ENCODE measurements at regions not wholly inside any gene's neighbourhood (a gene's known extent, or its start where the extent isn't known, plus 50 kb on each side); places are given as distances from the start of the nearest gene placed in this dataset.

- no peak for TF ChIP-seq POLR2A (IDR thresholded peaks at IDR 0.05; ENCODE audit: extremely low read depth, insufficient read length)
- TF ChIP-seq, protein P1, sequence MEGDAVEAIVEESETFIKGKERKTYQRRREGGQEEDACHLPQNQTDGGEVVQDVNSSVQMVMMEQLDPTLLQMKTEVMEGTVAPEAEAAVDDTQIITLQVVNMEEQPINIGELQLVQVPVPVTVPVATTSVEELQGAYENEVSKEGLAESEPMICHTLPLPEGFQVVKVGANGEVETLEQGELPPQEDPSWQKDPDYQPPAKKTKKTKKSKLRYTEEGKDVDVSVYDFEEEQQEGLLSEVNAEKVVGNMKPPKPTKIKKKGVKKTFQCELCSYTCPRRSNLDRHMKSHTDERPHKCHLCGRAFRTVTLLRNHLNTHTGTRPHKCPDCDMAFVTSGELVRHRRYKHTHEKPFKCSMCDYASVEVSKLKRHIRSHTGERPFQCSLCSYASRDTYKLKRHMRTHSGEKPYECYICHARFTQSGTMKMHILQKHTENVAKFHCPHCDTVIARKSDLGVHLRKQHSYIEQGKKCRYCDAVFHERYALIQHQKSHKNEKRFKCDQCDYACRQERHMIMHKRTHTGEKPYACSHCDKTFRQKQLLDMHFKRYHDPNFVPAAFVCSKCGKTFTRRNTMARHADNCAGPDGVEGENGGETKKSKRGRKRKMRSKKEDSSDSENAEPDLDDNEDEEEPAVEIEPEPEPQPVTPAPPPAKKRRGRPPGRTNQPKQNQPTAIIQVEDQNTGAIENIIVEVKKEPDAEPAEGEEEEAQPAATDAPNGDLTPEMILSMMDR (IDR thresholded peaks at IDR 0.05; ENCODE audit: low read depth, low read length): no peak
- TF ChIP-seq MYC (IDR thresholded peaks at IDR 0.05; ENCODE audit: low read depth, low read length): no peak
- TF ChIP-seq, protein P2, sequence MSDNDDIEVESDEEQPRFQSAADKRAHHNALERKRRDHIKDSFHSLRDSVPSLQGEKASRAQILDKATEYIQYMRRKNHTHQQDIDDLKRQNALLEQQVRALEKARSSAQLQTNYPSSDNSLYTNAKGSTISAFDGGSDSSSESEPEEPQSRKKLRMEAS (IDR thresholded peaks at IDR 0.05; ENCODE audit: low read depth, low read length): no peak
- H3K4me3 ChIP-seq (ENCODE audit: low read depth, low read length): no peak overlapping the region
- DNase-seq (ENCODE audit: low read depth): no peak
Measured at GRCh38 chr17:14780097-14780651, 479.3 kb downstream of the HS3ST3B1 start.

DNA sequence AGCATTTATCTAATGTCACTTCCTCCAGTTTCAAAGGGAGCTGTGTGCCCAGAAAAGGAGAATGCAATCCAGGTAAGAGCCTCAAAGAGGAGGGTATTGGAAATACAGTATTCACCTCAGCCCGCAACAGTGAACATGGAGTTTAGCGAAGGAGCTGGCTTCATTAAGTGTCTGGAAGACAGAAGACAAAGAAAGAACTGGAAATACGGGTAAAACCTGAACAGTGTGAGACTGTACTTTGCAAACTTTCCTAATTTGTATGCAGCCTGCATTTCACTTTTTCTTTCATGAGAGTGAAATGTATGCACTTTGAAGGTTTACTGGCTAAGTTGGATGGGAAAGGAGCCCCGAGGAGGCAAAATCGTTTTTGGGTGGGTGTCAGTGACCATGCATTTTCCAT lies 478.4 kb downstream of the HS3ST3B1 start:
- no peak overlapping the region for H3K4me3 ChIP-seq (ENCODE audit: low read depth, low read length)
- TF ChIP-seq MYC (IDR thresholded peaks at IDR 0.05; ENCODE audit: low read depth, low read length): no peak
- TF ChIP-seq, protein P2 (IDR thresholded peaks at IDR 0.05; ENCODE audit: low read depth, low read length): no peak
- TF ChIP-seq, protein P1 (IDR thresholded peaks at IDR 0.05; ENCODE audit: low read depth, low read length): no peak
- no peak for TF ChIP-seq POLR2A (IDR thresholded peaks at IDR 0.05; ENCODE audit: extremely low read depth, insufficient read length)
- DNase-seq (ENCODE audit: low read depth): no peak

DNA sequence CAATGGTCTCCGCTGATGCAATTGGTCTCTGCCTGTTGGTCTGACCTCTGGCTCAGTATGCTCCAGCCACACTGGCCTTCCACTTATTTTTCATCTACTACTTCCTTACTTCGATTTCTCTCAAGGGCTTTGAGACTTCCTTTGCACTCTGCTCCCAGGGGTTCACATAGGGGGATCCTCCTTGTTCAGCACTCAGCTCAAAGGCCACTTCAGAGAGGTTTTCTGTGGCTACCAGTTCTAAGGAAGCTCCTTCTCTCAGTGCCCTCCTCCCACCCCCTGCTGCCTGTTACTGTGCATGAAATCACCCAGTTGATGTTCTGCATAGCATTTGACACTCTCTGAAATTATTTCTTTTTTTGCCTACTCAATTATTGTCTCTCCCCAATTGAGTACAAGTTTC lies 476.4 kb downstream of the HS3ST3B1 start:
- TF ChIP-seq, protein P1 (IDR thresholded peaks at IDR 0.05; ENCODE audit: low read depth, low read length): no peak
- TF ChIP-seq, protein P2 (IDR thresholded peaks at IDR 0.05; ENCODE audit: low read depth, low read length): no peak
- TF ChIP-seq POLR2A (IDR thresholded peaks at IDR 0.05; ENCODE audit: extremely low read depth, insufficient read length) (no peak), MYC (IDR thresholded peaks at IDR 0.05; ENCODE audit: low read depth, low read length) (no peak)
- no peak overlapping the region for H3K4me3 ChIP-seq (ENCODE audit: low read depth, low read length)
- peak; percentile 8 for DNase-seq (ENCODE audit: low read depth)

- no peak for TF ChIP-seq POLR2A (IDR thresholded peaks at IDR 0.05; ENCODE audit: extremely low read depth, insufficient read length)
- TF ChIP-seq, protein P2 (IDR thresholded peaks at IDR 0.05; ENCODE audit: low read depth, low read length): no peak
- TF ChIP-seq, protein P1 (IDR thresholded peaks at IDR 0.05; ENCODE audit: low read depth, low read length): no peak
- TF ChIP-seq MYC (IDR thresholded peaks at IDR 0.05; ENCODE audit: low read depth, low read length): no peak
- H3K4me3 ChIP-seq (ENCODE audit: low read depth, low read length): no peak overlapping the region
- DNase-seq (ENCODE audit: low read depth): no peak
Measured at GRCh38 chr17:14776791-14777190, 475.9 kb downstream of the HS3ST3B1 start.

- no peak overlapping the region for H3K4me3 ChIP-seq (ENCODE audit: low read depth, low read length)
- no peak for TF ChIP-seq MYC (IDR thresholded peaks at IDR 0.05; ENCODE audit: low read depth, low read length)
- TF ChIP-seq, protein P1 (IDR thresholded peaks at IDR 0.05; ENCODE audit: low read depth, low read length): no peak
- no peak for DNase-seq (ENCODE audit: low read depth)
Measured at GRCh38 chr17:14775731-14776492, 475.0 kb downstream of the HS3ST3B1 start.

Data from NB4 (cell line).